Vagina (tissue), 2 donors: ENCODE measurements at regions not wholly inside any gene's neighbourhood (a gene's known extent, or its start where the extent isn't known, plus 50 kb on each side); places are given as distances from the start of the nearest gene placed in this dataset.

Experiments
- CTCF ChIP-seq, 3 experiments: fragments of 450-650 bp in 2 of 3; fragments of 200-600 bp in 1 of 3; sonication (generic) in 1 of 3; IDR thresholded peaks; one replicate each; pipeline ENCODE4 v1.5.1; 2017 to 2019; ENCODE audit warnings: antibody characterized with exemption in 3 of 3, mild to moderate bottlenecking in 2 of 3, moderate library complexity in 2 of 3
- POLR2AphosphoS5 ChIP-seq, 2 donors: sonication (generic); formaldehyde crosslinking; IDR thresholded peaks; one replicate each; pipeline ENCODE4 v1.9.0; 2017; ENCODE audit warnings: antibody characterized with exemption in 2 of 2, mild to moderate bottlenecking in 2 of 2, low read depth in 1 of 2; ENCODE audit not compliant: insufficient read depth in 1 of 2

GRCh38 chr22:48257685-48258055, 1495.2 kb downstream of the TBC1D22A start:
- no peak for TF ChIP-seq CTCF (IDR thresholded peaks at IDR 0.05)
- TF ChIP-seq POLR2AphosphoS5 (IDR thresholded peaks at IDR 0.05; ENCODE audit: insufficient read depth in 1 of 2, low read depth in 1 of 2): no peak
